Transverse colon (tissue), 4 donors: ENCODE measurements at regions not wholly inside any gene's neighbourhood (a gene's known extent, or its start where the extent isn't known, plus 50 kb on each side); places are given as distances from the start of the nearest gene placed in this dataset.

ENCODE experiments used
- CTCF ChIP-seq, 5 experiments: fragments of 200-600 bp in 3 of 5; fragments of 450-650 bp in 2 of 5; sonication (generic) in 3 of 5; IDR thresholded peaks; 1 replicate in 2 of 5; 2 replicates in 3 of 5; pipeline ENCODE4 v1.5.1; 2016 to 2017; ENCODE audit warnings: antibody characterized with exemption in 5 of 5, inconsistent platforms in 3 of 5, mild to moderate bottlenecking in 2 of 5, moderate library complexity in 1 of 5
- EP300 ChIP-seq: sonication (generic); formaldehyde crosslinking; IDR thresholded peaks from one replicate; pipeline ENCODE4 v1.6.1; 2017; ENCODE audit warnings: antibody characterized with exemption, low read depth
- POLR2A ChIP-seq: fragments of 450-650 bp; IDR thresholded peaks from one replicate; pipeline ENCODE4 v1.6.1; 2016; ENCODE audit warnings: antibody characterized with exemption, mild to moderate bottlenecking, moderate library complexity
- POLR2AphosphoS5 ChIP-seq, 3 donors: sonication (generic); formaldehyde crosslinking; IDR thresholded peaks; one replicate each; pipeline ENCODE4 v1.6.1; 2016; ENCODE audit warnings: antibody characterized with exemption in 3 of 3

DNA sequence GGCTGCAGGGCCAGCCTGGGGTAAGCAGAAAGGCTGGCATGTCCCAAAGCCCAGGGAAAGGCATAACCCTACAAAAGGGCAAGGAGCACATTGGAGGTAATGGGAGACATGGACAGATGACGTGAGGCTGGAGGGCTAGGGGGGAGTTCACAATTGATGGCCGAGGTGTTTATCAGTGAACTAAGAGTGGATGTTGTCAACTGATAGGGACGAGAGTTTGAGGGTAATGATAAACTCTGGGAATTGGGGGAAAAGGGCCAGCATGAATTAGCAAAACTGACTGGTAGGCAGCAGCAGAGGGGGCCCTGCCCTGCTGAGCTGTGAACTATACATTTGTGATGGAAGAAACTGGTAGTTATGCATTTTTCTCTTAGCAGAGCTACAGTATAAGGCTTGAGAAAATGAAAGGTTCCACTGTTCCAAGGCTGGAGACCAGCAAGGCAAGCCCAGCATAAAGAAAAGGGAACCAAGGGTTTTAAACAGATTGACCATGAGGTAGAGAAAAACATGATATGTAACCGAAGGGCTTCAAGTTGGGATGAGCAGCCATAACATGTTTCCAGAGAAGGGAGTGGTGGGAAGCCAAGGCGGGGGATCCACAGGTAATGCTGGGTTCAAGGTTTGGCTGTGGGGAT lies 98.1 kb upstream of the MLN start:
- TF ChIP-seq CTCF (IDR thresholded peaks at IDR 0.05) = no peak
- no peak for TF ChIP-seq POLR2AphosphoS5 (IDR thresholded peaks at IDR 0.05)
- no peak for TF ChIP-seq POLR2A
- no peak for TF ChIP-seq EP300
